Endodermal cell (in vitro differentiated cells): ENCODE measurements at regions not wholly inside any gene's neighbourhood (a gene's known extent, or its start where the extent isn't known, plus 50 kb on each side); places are given as distances from the start of the nearest gene placed in this dataset.

Experiments used
- DNase-seq: peaks from one replicate; pipeline ENCODE4 v3.0.0-alpha.2; 2017
- H3K27ac ChIP-seq: 2 replicates; pipeline ENCODE4 v1.5.1; 2013; ENCODE audit warnings: mild to moderate bottlenecking, low read depth, low read length, moderate library complexity
- H3K27me3 ChIP-seq: 2 replicates; pipeline ENCODE4 v1.6.1; 2013; ENCODE audit warnings: mild to moderate bottlenecking, low read length, moderate library complexity; ENCODE audit not compliant: insufficient read depth, control insufficient read depth, poor library complexity, severe bottlenecking
- H3K36me3 ChIP-seq: 2 replicates; pipeline ENCODE4 v1.7.0; 2013; ENCODE audit warnings: mild to moderate bottlenecking, low read length, moderate library complexity; ENCODE audit not compliant: control insufficient read depth, insufficient read depth
- H3K4me1 ChIP-seq: one replicate; pipeline ENCODE4 v1.7.0; 2013; ENCODE audit warnings: low read length; ENCODE audit not compliant: control insufficient read depth, insufficient read depth
- H3K4me3 ChIP-seq: 2 replicates; pipeline ENCODE4 v1.5.1; 2013; ENCODE audit warnings: mild to moderate bottlenecking, low read length, moderate library complexity
- H3K9ac ChIP-seq: 2 replicates; pipeline ENCODE4 v1.6.1; 2013; ENCODE audit warnings: mild to moderate bottlenecking, low read length, moderate library complexity; ENCODE audit not compliant: poor library complexity, severe bottlenecking; ENCODE audit errors: extremely low read depth
- H3K9me3 ChIP-seq: 2 replicates; pipeline ENCODE4 v1.6.1; 2013; ENCODE audit warnings: mild to moderate bottlenecking, low read length, moderate library complexity; ENCODE audit not compliant: control insufficient read depth
- H3K27ac Mint-ChIP-seq: 2 replicates; pipeline ENCODE4 v1.8.0; 2020; ENCODE audit warnings: mixed read lengths
- H3K27me3 Mint-ChIP-seq: 2 replicates; pipeline ENCODE4 v1.8.0; 2021; ENCODE audit warnings: mild to moderate bottlenecking, mixed read lengths; ENCODE audit not compliant: insufficient read depth
- H3K36me3 Mint-ChIP-seq: 2 replicates; pipeline ENCODE4 v1.8.0; 2020; ENCODE audit warnings: low read depth, mixed read lengths
- H3K4me1 Mint-ChIP-seq: 2 replicates; pipeline ENCODE4 v1.8.0; 2020; ENCODE audit warnings: mixed read lengths
- H3K4me3 Mint-ChIP-seq: 2 replicates; pipeline ENCODE4 v1.8.0; 2020; ENCODE audit warnings: mild to moderate bottlenecking, moderate library complexity, mixed read lengths
- H3K9me3 Mint-ChIP-seq: 2 replicates; pipeline ENCODE4 v1.8.0; 2020; ENCODE audit warnings: mild to moderate bottlenecking, mixed read lengths
- CTCF ChIP-seq: fragments of 200-600 bp; sonication (generic); conservative IDR thresholded peaks from 2 replicates; pipeline ENCODE4 v1.5.0; 2021; ENCODE audit warnings: antibody characterized with exemption, mild to moderate bottlenecking
- WGBS, 2 experiments: methylation state at CpG; one replicate each; pipeline versions ENCODE4 v1.1.5 to v1.1.7; 2013; ENCODE audit warnings: missing lambda C conversion rate in 2 of 2, mixed read lengths in 1 of 2; ENCODE audit not compliant: insufficient coverage in 1 of 2, insufficient read length in 1 of 2; 5-methylcytosine and 5-hydroxymethylcytosine counted together

GRCh38 chr7:84757761-84758160 is 429.1 kb downstream of the SEMA3D start:
- TF ChIP-seq CTCF: no peak
- Histone ChIP-seq H3K9me3 (peaks cover 9% of the 10 kb centered on the region), H3K9ac (no peak overlapping the region), H3K27ac (no peak overlapping the region), H3K4me3 (no peak overlapping the region), H3K36me3 (no peaks in the 10 kb centered on the region), H3K4me1 (no peaks in the 10 kb centered on the region), H3K27me3 (no peaks in the 10 kb centered on the region)
- Mint-ChIP-seq H3K27me3 (no peaks in the 10 kb centered on the region), H3K36me3 (no peaks in the 10 kb centered on the region), H3K4me3 (no peak overlapping the region), H3K9me3 (peaks cover 6% of the 10 kb centered on the region), H3K27ac (no peak overlapping the region), H3K4me1 (no peaks in the 10 kb centered on the region)
- WGBS, 2 experiments: 96 to 100% methylated on average over 4 of the region's 4 CpGs
- no peak for DNase-seq

- H3K9ac ChIP-seq: no peak overlapping the region
- Mint-ChIP-seq H3K36me3 (no peaks in the 10 kb centered on the region), H3K4me1 (no peaks in the 10 kb centered on the region), H3K27me3 (no peaks in the 10 kb centered on the region), H3K27ac (no peak overlapping the region), H3K9me3 (no peaks in the 10 kb centered on the region), H3K4me3 (no peak overlapping the region)
- no peak for TF ChIP-seq CTCF
- 81% methylated on average over 2 of the region's 2 CpGs; no CpG with 5 or more reads in 1 of the 2 experiments for WGBS, 2 experiments
- H3K27me3 ChIP-seq: no peaks in the 10 kb centered on the region
- H3K4me1 ChIP-seq: no peaks in the 10 kb centered on the region
- no peak for DNase-seq
- no peaks in the 10 kb centered on the region for H3K36me3 ChIP-seq
- H3K27ac ChIP-seq: no peak overlapping the region
- H3K4me3 ChIP-seq: no peak overlapping the region
- no peaks in the 10 kb centered on the region for H3K9me3 ChIP-seq
Measured at GRCh38 chr7:84746353-84746752, 440.5 kb downstream of the SEMA3D start.

GRCh38 chr7:84744385-84744784 is 442.5 kb downstream of the SEMA3D start:
- no peak overlapping the region for H3K9ac ChIP-seq
- H3K36me3 ChIP-seq: no peaks in the 10 kb centered on the region
- no peak overlapping the region for H3K27ac Mint-ChIP-seq
- no peak overlapping the region for H3K27ac ChIP-seq
- WGBS, 2 experiments: 94% methylated on average over 3 of the region's 3 CpGs; no CpG with 5 or more reads in 1 of the 2 experiments
- no peaks in the 10 kb centered on the region for H3K27me3 Mint-ChIP-seq
- H3K4me1 Mint-ChIP-seq: no peaks in the 10 kb centered on the region
- no peak for TF ChIP-seq CTCF
- H3K27me3 ChIP-seq: no peaks in the 10 kb centered on the region
- H3K4me3 Mint-ChIP-seq: no peak overlapping the region
- no peaks in the 10 kb centered on the region for H3K4me1 ChIP-seq
- DNase-seq: no peak
- H3K9me3 ChIP-seq: no peaks in the 10 kb centered on the region
- no peaks in the 10 kb centered on the region for H3K9me3 Mint-ChIP-seq
- H3K4me3 ChIP-seq: no peak overlapping the region
- no peaks in the 10 kb centered on the region for H3K36me3 Mint-ChIP-seq
